Fibroblast of lung (primary cell): ENCODE measurements at regions not wholly inside any gene's neighbourhood (a gene's known extent, or its start where the extent isn't known, plus 50 kb on each side); places are given as distances from the start of the nearest gene placed in this dataset.

ENCODE experiments used
- EZH2 ChIP-seq: IDR thresholded peaks from 2 replicates; pipeline ENCODE4 v1.5.1; 2012; ENCODE audit warnings: low read length, control low read depth, mild to moderate bottlenecking; ENCODE audit errors: missing control alignments
- TF ChIP-seq, protein P1 (sequence below), 2 donors: IDR thresholded peaks in 1 of 2; conservative IDR thresholded peaks in 1 of 2; 1 replicate in 1 of 2; 2 replicates in 1 of 2; pipeline ENCODE4 v1.5.1; 2011 to 2012; ENCODE audit warnings: low read length in 2 of 2, control low read depth in 1 of 2, inconsistent platforms in 1 of 2, low read depth in 1 of 2, mild to moderate bottlenecking in 1 of 2

DNA sequence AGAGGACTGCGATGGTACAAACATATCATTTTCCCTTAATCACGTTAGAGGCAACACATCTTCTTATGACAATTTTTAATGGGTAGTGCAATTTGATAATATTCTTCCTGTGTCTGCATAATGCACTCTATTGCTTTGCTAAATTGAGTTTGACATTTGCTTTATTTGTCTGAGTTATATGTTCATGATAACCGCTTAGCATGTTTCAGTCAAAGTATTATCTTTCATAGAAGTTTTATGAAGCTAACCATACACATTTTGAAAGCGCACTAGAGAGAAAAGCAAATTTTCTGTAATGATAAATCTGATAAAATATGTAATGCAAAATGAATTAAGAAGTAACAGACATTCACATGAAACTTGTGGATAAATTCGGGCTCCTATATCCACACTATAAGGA, 1276.9 kb downstream of the ZPLD1 start:
- TF ChIP-seq, protein P1, sequence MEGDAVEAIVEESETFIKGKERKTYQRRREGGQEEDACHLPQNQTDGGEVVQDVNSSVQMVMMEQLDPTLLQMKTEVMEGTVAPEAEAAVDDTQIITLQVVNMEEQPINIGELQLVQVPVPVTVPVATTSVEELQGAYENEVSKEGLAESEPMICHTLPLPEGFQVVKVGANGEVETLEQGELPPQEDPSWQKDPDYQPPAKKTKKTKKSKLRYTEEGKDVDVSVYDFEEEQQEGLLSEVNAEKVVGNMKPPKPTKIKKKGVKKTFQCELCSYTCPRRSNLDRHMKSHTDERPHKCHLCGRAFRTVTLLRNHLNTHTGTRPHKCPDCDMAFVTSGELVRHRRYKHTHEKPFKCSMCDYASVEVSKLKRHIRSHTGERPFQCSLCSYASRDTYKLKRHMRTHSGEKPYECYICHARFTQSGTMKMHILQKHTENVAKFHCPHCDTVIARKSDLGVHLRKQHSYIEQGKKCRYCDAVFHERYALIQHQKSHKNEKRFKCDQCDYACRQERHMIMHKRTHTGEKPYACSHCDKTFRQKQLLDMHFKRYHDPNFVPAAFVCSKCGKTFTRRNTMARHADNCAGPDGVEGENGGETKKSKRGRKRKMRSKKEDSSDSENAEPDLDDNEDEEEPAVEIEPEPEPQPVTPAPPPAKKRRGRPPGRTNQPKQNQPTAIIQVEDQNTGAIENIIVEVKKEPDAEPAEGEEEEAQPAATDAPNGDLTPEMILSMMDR (conservative IDR thresholded peaks at IDR 0.05 in 1 of 2, IDR thresholded peaks at IDR 0.05 in 1 of 2; ENCODE audit: low read depth in 1 of 2, low read length in 2 of 2), result no peak
- no peak for TF ChIP-seq EZH2
